ENCODE measurements at regions not wholly inside any gene's neighbourhood (a gene's known extent, or its start where the extent isn't known, plus 50 kb on each side); places are given as distances from the start of the nearest gene placed in this dataset.
"Not testable (repeated sequence)": the region's sequence is repeated elsewhere in the genome, so short reads cannot be mapped to it uniquely, and the experiment has no call there.

DNA sequence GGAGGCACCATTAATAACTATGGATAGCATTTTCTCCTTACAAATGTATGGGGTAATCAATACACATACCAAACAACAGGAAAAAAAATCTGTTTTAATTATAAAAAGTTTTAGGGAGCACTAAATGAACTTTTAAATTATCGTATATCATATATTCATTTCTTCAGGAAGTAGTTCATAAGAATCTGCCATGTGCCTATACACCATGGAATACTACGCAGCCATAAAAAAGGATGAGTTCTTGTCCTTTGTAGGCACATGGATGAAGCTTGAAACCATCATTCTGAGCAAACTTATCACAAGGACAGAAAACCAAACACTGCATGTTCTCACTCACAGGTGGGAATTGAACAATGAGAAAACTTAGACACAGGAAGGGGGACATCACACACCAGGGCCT, 162.1 kb upstream of the RASA1 start:
- no peak for DNase-seq (ENCODE audit: low read depth in 2 of 2)

GRCh38 chr5:87109746-87110145, 157.9 kb upstream of the RASA1 start:
- no peak for DNase-seq (ENCODE audit: low read depth in 2 of 2)

- DNase-seq (ENCODE audit: low read depth in 2 of 2), result no peak
Observed at GRCh38 chr5:87110721-87111120, 157.0 kb upstream of the RASA1 start.

DNA sequence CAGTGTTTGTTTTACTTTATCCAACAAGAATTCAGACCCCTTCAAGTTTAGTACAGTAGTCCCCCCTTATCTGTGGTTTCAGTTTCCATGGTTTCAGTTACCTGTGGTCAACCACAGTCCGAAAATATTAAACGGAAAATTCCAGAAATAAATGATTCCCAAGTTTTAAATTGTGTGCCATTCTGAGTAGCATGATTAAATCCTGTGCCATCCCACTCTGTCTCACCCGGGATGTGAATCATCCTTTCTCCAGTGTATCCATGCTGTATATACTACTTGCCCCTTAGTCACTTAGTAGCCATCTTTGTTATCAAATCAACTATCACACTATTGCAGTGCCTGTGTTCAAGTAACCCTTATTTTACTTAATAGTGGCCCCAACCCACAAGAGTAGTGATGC, 153.8 kb upstream of the RASA1 start:
- no peak for DNase-seq (ENCODE audit: low read depth in 2 of 2)

DNA sequence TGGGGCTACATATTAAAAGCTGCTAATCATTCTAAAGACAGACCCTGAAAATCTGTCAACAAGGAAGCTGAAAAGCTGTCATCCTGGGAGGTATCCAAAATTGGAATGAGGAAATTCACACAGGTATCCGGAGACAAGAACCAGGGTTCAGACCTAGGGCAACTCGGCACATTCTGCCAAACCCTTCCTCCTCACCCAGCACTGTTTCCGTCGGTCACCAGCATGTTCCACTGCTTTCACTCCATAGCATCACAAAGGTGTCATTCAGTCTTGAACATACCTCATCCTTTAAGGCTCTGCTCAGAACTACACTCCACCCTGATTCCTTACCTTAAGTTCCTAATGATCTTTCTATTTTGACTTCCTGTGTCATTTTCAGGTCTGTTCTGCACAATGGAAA, 153.1 kb upstream of the RASA1 start:
- no peak for DNase-seq (ENCODE audit: low read depth in 2 of 2)

- no peak for DNase-seq (ENCODE audit: low read depth in 2 of 2)
Observed at GRCh38 chr5:87115839-87116364, 151.8 kb upstream of the RASA1 start.

GRCh38 chr5:87116825-87117512, 150.7 kb upstream of the RASA1 start:
- no peak for DNase-seq (ENCODE audit: low read depth in 2 of 2)

DNA sequence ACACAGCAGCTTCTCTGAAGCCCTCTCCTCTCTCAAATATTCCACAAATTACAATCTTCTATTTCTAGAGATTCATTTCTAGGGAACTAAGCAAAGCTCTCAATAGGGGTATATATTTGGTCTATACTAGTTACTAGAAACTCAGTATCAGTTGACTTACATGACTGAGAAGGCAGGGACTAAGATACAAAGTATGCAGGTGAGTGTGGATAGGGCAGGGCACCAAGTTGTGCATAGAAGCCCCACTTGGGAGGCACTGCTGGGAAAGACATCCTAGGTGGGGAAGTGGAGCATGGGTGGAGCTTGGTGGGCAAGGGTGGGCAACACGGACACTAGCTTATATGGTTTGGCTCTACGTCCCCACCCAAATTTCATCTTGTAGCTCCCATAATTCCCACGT, 148.1 kb upstream of the RASA1 start:
- no peak for DNase-seq (ENCODE audit: low read depth in 2 of 2)

DNA sequence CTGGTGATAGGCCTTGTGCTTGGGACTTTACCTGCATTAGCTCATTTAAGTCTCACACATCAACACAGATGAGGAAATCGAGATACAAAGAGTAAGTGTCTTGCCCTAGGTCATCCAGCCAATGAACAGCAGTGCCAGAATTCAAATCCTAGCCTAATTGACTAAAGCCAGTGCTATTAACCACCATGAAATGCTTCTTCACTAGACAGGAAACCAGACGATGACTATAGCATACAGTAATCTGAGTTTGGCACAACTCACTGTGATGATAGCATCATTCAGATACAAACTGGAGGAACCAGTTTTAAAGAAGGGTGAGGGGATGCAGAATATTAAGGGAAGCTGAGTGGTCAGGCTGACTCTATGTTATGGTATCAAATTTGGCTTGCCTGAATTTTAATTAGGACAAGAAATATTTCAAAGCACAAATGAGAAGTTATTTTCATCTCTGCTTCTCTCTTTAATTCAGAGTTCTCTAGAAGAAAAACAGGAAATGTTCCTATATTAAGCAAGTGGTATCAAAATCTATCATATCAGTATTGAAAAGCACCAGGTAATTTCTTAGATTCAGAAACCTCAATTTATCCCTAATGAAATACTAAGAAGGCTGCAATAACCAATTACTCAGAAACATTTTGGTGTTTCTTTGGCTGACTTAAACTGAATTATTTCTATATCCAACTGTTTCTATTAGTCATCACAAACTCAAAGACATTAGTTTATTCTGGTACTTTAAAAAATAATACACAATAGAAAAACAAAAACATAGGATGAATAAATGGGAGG, 147.0 kb upstream of the RASA1 start:
- DNase-seq (ENCODE audit: low read depth in 2 of 2), result no peak

GRCh38 chr5:87121304-87122150, 146.2 kb upstream of the RASA1 start:
- DNase-seq (ENCODE audit: low read depth in 2 of 2), result peak; percentile 2 to 11

DNA sequence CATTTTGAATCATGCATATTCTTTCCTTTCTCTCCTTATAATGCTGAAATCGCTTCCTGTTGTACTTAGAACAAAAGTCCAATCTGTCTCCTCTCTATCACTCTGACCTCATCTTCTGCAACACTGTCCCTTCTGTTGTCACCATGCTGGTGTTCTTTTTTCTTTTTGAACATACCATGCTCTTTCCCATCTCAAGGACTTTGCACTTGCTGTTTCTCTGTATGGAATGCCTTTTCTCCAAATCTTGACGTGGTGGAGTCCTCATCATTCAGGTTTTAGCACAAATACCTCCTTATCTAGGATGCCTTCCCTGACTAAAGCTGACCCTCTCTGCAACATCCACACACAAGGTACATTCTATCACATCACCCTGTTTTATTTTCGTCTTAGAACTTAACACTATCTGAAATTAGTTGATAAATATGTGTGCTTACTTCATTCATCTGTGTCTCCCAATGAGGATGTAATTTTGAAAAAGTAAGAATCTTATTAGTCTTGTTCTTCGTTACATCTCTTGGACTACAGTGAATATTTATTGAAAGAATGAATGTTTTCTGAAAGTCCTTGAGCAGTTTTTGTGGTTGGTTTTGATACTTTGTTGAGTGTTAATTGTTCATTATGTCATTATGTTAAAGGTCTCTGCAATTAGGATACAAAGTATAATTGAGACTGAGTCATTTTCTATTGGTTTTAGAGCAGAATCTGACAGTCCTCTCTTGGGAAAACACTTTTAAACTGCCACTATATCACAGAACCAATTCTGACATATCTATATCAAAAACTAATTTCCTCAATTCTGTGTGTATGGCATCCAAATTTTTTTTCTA, 145.3 kb upstream of the RASA1 start:
- DNase-seq (ENCODE audit: low read depth in 2 of 2), result no peak

DNA sequence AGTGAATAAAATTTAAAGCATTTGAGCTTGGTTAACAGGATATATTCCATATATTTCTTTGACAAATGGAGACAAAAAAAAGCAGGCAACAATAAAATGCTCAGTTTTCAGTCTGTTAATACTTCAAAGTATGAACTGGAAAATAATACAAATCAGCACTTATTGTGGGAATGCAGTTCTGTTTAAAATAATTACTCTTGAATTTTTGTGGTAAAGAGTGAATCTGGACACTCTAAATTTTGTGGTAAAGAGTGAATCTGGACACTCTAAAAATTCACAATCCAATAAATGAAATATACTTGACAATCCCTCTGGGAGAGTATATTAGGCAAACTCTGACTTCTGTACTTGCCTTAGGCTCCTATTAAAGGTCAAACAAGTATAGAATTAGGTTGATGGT, 141.9 kb upstream of the RASA1 start:
- DNase-seq (ENCODE audit: low read depth in 2 of 2), result no peak

- DNase-seq (ENCODE audit: low read depth in 2 of 2), result no peak
Observed at GRCh38 chr5:87126869-87127268, 140.8 kb upstream of the RASA1 start.

GRCh38 chr5:87127426-87127825, 140.3 kb upstream of the RASA1 start:
- DNase-seq (ENCODE audit: low read depth in 2 of 2), result no peak

GRCh38 chr5:87127956-87128687, 139.6 kb upstream of the RASA1 start:
- no peak for DNase-seq (ENCODE audit: low read depth in 2 of 2)

DNA sequence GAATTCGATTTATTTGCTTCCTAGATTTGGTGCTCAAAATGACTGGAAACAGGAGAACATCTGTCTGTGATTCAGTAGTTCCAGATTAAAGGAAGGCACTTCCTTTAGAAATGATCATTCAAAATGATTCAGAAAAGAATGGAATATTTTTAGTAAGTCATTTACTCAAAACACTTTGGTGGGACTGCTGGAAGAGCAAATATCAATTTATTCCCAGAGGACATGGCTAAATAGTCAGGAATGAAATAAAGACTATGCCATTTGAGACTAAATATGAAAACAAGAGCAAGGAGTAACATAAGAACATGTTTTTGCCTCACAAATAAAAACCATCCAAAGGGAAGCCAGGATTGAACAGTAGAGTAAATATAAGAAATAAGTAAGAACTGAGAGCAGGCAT, 138.6 kb upstream of the RASA1 start:
- DNase-seq (ENCODE audit: low read depth in 2 of 2), result no peak

DNA sequence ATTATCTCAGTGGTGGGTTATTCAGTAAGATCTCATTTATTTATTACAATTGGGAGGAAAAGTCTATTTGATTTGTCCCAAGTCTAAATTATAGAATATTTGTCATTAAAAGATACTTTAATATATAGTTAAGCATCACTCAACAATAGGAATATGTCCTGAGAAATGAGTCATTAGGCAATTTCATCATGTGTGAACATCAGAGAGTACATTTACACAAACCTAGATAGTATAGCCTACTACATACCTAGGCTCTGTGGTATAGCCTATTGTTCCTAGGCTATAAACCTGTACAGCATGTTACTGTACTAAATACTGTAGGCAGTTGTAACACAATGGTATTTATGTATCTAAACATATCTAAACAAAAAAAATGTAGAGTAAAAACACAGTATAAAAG, 135.0 kb upstream of the RASA1 start:
- no peak for DNase-seq (ENCODE audit: low read depth in 2 of 2)

- not testable (repeated sequence) for DNase-seq (ENCODE audit: low read depth in 2 of 2)
Observed at GRCh38 chr5:87134513-87134912, 133.2 kb upstream of the RASA1 start.

GRCh38 chr5:87136096-87136495, 131.6 kb upstream of the RASA1 start:
- no peak for DNase-seq (ENCODE audit: low read depth in 2 of 2)

DNA sequence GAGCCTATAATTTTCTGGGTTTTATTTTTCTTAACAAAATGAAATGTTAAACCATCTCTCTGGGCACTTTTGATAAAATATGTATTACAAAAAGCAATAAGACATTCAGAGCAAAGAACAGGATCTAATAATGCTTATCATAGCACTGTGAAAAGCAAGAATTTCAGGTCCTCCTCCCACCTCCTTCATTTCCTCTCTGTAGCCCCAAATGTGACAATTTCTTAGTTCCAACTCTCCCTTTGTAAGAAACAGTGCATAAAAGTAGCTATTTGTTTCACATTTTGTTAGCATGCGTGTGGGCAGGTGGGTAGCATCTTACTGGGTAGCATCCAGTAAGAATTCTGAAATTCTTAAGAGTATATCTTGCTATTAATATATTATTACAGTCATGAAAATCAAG, 130.9 kb upstream of the RASA1 start:
- DNase-seq (ENCODE audit: low read depth in 2 of 2), result no peak

DNA sequence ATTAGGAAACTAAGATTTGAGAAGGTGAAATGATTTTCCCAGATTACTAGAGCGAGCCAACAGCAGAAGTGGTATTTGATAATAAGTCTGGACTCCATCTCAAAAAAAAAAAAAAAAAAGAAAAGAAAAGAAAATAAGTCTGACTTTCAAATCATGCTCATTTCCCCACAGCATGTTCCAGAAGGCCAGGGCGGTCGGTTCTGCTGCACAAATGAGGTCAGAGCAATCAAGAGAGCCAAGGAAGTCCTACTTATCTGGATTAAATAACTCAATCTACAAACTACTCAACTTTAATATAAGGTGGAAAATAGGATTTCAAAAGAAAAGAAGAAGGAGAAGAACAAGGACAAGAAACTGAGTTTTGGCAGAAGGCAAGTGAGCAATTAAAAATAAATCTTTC, 130.4 kb upstream of the RASA1 start:
- no peak for DNase-seq (ENCODE audit: low read depth in 2 of 2)

Data from stimulated activated CD8-positive, alpha-beta memory T cell treated with anti-CD3 and anti-CD28 coated beads, Interleukin-7, amount 100 ng/mL, for 1 hour (primary cell).